Progenitor cell of endocrine pancreas (in vitro differentiated cells): ENCODE measurements at regions not wholly inside any gene's neighbourhood (a gene's known extent, or its start where the extent isn't known, plus 50 kb on each side); places are given as distances from the start of the nearest gene placed in this dataset.

Experiments used
- DNase-seq: peaks from one replicate; pipeline ENCODE4 v3.0.0; 2021; ENCODE audit warnings: low spot score; ENCODE audit not compliant: unreplicated experiment
- H3K27ac Mint-ChIP-seq: 2 replicates; pipeline ENCODE4 v1.8.0; 2021; ENCODE audit warnings: mild to moderate bottlenecking, moderate library complexity, mixed read lengths
- H3K27me3 Mint-ChIP-seq: 2 replicates; pipeline ENCODE4 v1.8.0; 2021; ENCODE audit warnings: mixed read lengths
- H3K36me3 Mint-ChIP-seq: 2 replicates; pipeline ENCODE4 v1.8.0; 2022; ENCODE audit warnings: mixed read lengths; ENCODE audit not compliant: insufficient read depth
- H3K4me1 Mint-ChIP-seq: 2 replicates; pipeline ENCODE4 v1.8.0; 2021; ENCODE audit warnings: low read depth, mixed read lengths
- H3K4me3 Mint-ChIP-seq: 2 replicates; pipeline ENCODE4 v1.8.0; 2021; ENCODE audit warnings: low read depth, mild to moderate bottlenecking, moderate library complexity, mixed read lengths
- H3K9me3 Mint-ChIP-seq: 2 replicates; pipeline ENCODE4 v1.8.0; 2021; ENCODE audit warnings: low read depth, mixed read lengths
- TF ChIP-seq, protein P1 (sequence below): fragments of 200-600 bp; sonication (generic); IDR thresholded peaks from one replicate; pipeline ENCODE4 v1.5.0; 2021; ENCODE audit warnings: antibody characterized with exemption, mild to moderate bottlenecking; ENCODE audit not compliant: unreplicated experiment

- Mint-ChIP-seq H3K36me3 (no peaks in the 10 kb centered on the region), H3K4me3 (no peak overlapping the region), H3K9me3 (no peaks in the 10 kb centered on the region), H3K27me3 (peaks cover 14% of the 10 kb centered on the region), H3K4me1 (peaks cover 9% of the 10 kb centered on the region), H3K27ac (no peak overlapping the region)
- DNase-seq: no peak
- TF ChIP-seq, protein P1, sequence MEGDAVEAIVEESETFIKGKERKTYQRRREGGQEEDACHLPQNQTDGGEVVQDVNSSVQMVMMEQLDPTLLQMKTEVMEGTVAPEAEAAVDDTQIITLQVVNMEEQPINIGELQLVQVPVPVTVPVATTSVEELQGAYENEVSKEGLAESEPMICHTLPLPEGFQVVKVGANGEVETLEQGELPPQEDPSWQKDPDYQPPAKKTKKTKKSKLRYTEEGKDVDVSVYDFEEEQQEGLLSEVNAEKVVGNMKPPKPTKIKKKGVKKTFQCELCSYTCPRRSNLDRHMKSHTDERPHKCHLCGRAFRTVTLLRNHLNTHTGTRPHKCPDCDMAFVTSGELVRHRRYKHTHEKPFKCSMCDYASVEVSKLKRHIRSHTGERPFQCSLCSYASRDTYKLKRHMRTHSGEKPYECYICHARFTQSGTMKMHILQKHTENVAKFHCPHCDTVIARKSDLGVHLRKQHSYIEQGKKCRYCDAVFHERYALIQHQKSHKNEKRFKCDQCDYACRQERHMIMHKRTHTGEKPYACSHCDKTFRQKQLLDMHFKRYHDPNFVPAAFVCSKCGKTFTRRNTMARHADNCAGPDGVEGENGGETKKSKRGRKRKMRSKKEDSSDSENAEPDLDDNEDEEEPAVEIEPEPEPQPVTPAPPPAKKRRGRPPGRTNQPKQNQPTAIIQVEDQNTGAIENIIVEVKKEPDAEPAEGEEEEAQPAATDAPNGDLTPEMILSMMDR: no peak
Observed at GRCh38 chr3:139117136-139117675, 72.5 kb upstream of the PRR23C start.

DNA sequence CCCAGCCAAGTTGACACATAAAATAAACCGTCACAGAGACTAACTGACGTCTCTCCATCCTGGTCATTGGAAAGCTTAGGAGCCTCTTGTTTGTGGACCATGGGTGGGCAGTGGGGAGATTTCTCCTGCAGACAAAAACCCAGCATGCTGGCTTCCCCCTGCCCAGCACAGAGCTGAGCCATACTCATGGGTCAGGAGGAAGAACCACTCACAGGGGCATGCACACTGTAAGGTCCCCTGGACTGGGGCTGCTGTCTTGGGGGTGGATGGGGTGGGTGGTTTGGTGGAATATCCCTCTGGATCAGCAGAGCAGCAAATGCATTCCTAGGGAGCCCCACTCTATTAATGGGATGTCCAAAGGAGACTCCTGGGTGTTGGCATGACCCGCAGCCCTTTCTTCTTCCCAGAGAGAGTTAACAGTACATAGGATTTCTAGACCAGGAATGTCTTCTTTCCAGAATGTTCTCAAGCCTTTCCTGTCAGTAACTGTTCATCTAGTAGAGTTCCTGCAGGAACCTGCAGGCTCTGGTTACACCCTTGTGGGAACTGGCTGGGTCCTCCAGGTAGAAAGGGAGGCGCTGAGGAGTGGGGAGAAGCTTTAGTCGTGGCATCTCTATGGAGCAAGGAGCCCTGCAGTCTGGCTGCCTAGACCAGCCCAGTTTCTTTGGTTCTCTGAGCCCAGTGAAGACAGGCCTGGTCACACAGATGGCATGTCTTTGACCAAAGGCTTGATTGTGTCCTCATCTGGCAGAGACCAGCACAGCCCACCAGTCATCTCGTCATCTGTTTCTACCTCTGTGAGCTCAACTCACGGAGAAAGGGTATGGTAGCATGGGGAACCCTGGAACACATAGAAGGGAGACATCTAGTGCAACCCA lies 73.4 kb upstream of the PRR23C start:
- TF ChIP-seq, protein P1: no peak
- no peak for DNase-seq
- H3K27ac Mint-ChIP-seq: no peak overlapping the region
- H3K4me3 Mint-ChIP-seq: no peak overlapping the region
- no peaks in the 10 kb centered on the region for H3K9me3 Mint-ChIP-seq
- H3K36me3 Mint-ChIP-seq: no peaks in the 10 kb centered on the region
- peaks cover 9% of the 10 kb centered on the region for H3K27me3 Mint-ChIP-seq
- peaks cover 9% of the 10 kb centered on the region for H3K4me1 Mint-ChIP-seq

- Mint-ChIP-seq H3K36me3 (no peaks in the 10 kb centered on the region), H3K4me3 (no peak overlapping the region), H3K27me3 (peaks cover 4% of the 10 kb centered on the region), H3K4me1 (peaks cover 9% of the 10 kb centered on the region), H3K27ac (no peak overlapping the region), H3K9me3 (no peaks in the 10 kb centered on the region)
- DNase-seq: no peak
- TF ChIP-seq, protein P1: no peak
Observed at GRCh38 chr3:139118835-139119234, 74.1 kb upstream of the PRR23C start.

DNA sequence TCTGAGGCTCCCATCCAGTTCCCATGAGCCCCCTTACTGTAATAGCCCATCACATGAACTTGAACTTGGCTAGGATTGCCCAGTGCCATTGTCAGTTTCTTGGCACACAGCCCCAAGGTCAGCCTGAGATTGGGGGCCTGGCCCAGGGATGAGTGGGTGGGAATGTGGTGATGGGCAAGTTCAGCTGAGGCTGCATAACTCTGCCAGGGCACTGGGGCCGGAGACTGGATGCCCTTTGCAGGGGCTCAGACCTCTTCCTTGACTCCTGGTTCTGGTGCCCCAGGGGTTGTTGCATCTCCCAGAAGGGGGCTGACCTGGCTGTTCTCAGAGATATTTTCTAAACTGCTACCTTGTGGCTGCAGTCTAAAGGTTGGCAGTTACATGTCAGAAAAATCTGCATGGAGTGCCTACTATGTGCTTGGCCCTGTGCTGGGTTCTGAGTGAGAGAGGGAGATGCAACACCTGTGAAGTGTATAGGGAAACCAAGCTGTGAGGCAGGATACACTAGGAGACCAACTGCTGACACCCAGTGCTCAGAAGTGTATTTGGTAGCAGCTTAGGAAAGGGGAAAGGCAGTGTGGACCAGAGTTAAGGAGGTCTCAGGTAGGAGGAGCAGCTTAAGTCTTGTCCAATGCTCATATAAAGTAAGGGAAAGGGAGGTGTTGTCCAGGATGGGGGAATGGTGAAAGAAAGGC lies 74.8 kb upstream of the PRR23C start:
- TF ChIP-seq, protein P1: no peak
- Mint-ChIP-seq H3K27ac (no peak overlapping the region), H3K27me3 (peaks cover 4% of the 10 kb centered on the region), H3K36me3 (no peaks in the 10 kb centered on the region), H3K4me1 (peaks cover 9% of the 10 kb centered on the region), H3K4me3 (no peak overlapping the region), H3K9me3 (no peaks in the 10 kb centered on the region)
- DNase-seq: no peak

- H3K27ac Mint-ChIP-seq: peak overlapping the region; percentile 78
- peaks cover 4% of the 10 kb centered on the region for H3K27me3 Mint-ChIP-seq
- H3K9me3 Mint-ChIP-seq: no peaks in the 10 kb centered on the region
- no peak for DNase-seq
- H3K36me3 Mint-ChIP-seq: no peaks in the 10 kb centered on the region
- peaks cover 9% of the 10 kb centered on the region for H3K4me1 Mint-ChIP-seq
- no peak overlapping the region for H3K4me3 Mint-ChIP-seq
- TF ChIP-seq, protein P1: no peak
Observed at GRCh38 chr3:139120086-139121056, 75.7 kb upstream of the PRR23C start.
